ENCODE measurements at regions not wholly inside any gene's neighbourhood (a gene's known extent, or its start where the extent isn't known, plus 50 kb on each side); places are given as distances from the start of the nearest gene placed in this dataset.
A peak's percentile ranks its signal among the peaks of the same experiment; 100 is the strongest.
"Not testable (repeated sequence)": the region's sequence is repeated elsewhere in the genome, so short reads cannot be mapped to it uniquely, and the experiment has no call there.

GRCh38 chr11:25793637-25794036, 538.3 kb upstream of the ANO3 start:
- DNase-seq (ENCODE audit: low spot score), result no peak
- in situ Hi-C loops (cut with HindIII; ENCODE audit: low sequenced_read_pairs), result no loop called here

- in situ Hi-C loops (cut with HindIII; ENCODE audit: low sequenced_read_pairs), result no loop called here
- DNase-seq (ENCODE audit: low spot score), result no peak
Measured at GRCh38 chr11:25794804-25795203, 537.1 kb upstream of the ANO3 start.

DNA sequence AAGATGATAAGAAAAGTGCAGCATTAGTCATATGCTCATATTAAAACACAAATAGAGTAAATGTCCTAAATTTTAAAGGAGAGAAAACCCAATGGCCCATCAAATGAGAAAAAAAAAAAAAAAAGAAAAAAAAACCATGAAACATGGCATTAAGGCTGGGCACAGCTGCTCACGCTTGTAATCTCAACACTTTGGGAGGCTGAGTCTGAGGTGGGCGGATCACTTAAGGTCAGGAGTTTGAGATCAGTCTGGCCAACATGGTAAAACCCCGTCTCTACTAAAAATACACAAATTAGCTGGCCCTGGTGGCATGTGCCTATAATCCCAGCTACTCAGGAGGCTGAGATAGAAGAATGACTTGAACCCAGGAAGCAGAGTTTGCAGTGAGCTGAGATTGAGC, 515.5 kb upstream of the ANO3 start:
- DNase-seq (ENCODE audit: low spot score), result no peak
- in situ Hi-C loops (cut with HindIII; ENCODE audit: low sequenced_read_pairs), result no loop called here

DNA sequence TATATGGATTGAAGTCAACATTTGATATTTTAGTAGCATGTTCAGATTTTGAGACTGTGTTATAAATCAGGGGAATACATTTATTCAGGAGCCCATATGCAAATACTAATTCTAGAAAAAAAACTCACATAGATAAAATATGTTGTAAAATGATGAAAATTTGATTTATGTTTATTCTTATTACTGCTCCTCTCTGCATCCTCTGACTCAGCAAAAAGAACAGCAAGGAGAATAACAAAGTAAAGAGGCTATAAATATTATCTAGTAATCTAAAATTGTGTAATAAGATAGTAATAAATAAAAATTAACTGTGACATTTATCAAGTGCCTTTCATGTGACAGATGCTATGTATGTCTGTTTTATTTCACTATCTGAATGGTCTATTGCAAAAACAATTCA, 507.2 kb upstream of the ANO3 start:
- in situ Hi-C loops (cut with HindIII; ENCODE audit: low sequenced_read_pairs), result no loop called here
- no peak for DNase-seq (ENCODE audit: low spot score)

- DNase-seq (ENCODE audit: low spot score); in situ Hi-C loops (cut with HindIII; ENCODE audit: low sequenced_read_pairs): not testable (repeated sequence)
Measured at GRCh38 chr11:25831485-25831884, 500.4 kb upstream of the ANO3 start.

DNA sequence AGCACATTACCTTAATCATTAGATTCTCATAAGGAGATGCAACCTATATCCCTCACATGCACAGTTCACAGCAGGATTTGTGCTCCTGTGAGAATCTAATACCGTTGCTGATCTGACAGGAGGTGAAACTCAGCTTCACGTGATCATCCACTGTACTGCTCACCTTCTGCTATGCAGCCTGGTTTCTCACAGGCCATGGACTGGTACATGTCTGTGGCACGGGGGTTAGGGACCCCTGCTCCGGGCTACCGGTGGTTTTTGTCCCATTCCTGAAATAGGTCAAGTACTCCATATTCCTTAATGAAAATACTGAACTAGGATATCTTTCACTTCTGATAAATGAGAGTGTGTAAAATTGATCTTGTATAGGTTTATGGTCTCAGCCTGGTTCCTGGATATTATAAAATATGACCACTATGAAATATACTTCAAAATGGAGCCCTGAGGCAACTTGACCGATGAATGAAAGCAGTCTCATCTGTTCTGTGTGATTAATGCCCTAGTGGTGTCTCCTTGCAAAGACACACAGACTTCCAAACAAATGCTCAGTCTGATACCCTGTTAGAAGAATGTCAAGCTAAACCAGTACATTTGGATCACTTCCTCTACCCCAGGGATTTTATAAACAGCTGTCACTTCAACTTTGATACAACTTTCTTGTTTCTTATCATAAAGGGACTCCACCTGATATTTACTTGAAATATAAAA, 492.9 kb upstream of the ANO3 start:
- in situ Hi-C loops (cut with HindIII; ENCODE audit: low sequenced_read_pairs), result no loop called here

DNA sequence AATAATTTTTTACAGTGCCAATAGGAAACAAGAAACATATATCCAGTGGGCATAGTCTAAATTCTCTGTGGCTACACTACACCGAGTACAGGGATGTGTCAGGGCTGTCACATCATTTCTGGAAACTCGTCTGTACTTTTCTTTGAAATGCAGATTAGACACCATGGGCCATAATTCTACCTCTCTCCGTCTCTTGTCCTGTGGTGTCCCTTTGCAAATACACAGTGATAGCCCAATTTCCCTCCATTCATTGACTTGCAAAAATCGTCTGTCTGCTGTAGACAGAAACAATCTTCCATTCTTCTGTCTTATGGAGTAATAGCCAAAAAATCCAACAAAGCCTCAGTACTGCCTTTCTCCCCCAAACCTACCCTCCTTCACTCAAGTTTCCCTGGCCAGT, 487.1 kb upstream of the ANO3 start:
- in situ Hi-C loops (cut with HindIII; ENCODE audit: low sequenced_read_pairs), result no loop called here

More for the DNA sequence above, 492.9 kb upstream of the ANO3 start:
- no peak for DNase-seq (ENCODE audit: low spot score)

DNA sequence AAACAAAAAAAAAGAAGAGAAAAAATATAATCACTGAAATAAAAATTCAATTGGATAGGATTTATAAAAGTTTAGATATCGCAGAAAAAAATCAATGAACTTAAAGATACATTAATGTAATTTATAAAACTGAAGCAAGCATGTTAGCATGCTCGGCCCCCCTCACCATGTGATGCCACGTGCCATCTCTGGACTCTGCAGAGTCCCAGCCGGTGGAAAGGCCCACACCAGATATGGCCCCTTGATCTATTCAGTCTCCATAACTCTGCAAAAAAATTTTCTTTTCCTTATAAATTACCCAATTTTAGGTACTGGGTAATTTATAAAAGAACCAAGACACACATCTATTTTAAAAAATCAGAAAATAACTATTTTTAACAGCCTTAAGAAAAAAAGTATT, 476.0 kb upstream of the ANO3 start:
- no peak for DNase-seq (ENCODE audit: low spot score)
- in situ Hi-C loops (cut with HindIII; ENCODE audit: low sequenced_read_pairs), result no loop called here

More for the DNA sequence above, 487.1 kb upstream of the ANO3 start:
- DNase-seq (ENCODE audit: low spot score), result no peak

- DNase-seq (ENCODE audit: low spot score), result no peak
- in situ Hi-C loops (cut with HindIII; ENCODE audit: low sequenced_read_pairs), result no loop called here
Measured at GRCh38 chr11:25859776-25860175, 472.2 kb upstream of the ANO3 start.

DNA sequence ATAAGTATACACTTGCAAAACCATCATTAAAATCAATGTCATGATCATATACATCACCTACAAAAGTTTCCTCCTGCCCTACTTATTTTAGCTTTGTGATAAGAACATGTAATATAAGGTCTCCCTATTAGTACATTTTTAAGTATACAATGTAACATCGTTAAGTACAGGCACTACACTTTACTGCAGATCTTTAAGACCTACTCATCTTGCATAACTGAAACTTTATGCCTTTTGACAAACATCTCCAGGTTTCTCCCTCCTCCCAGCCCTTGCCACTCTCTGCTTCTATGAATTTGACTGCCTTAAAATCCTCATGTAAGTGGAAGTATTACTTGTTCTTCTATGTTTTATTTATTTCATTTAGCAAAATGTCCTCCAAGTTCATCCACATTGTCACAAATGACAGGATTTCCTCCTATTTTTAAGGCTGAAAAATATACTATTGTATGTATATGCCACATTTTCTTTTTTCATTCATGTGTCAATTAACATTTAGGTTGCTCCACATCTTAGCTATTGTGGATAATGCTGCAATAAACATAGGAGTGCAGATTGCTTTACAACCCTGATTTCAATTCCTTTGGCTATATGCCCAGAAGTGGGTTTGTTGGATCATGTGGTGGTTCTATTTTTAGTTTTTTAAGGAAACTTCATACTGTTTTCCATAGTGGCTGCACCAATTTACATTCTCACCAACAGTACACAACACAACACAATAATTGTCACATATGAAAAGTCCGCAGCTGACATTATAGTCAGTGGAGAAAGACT, 471.1 kb upstream of the ANO3 start:
- DNase-seq (ENCODE audit: low spot score), result peak; percentile 6
- in situ Hi-C loops (cut with HindIII; ENCODE audit: low sequenced_read_pairs), result no loop called here

DNA sequence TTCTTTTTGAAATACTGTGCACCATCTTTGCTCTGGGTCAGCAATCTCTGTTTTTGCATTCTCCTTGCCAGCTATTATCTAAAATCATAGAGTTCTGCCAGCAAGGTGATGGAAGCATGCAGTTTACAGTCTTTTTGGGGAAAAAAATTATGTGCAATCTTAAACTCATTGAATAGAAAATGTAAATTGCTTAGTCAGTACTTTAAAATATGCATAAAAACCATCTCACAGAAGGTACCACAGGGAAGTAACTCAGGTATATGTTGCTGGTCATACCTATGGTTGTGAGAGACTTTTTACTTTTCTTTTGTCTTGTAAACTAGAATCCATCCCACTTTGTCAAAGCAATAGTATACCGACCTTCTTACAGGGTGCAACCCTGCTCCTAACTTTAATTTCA, 469.8 kb upstream of the ANO3 start:
- in situ Hi-C loops (cut with HindIII; ENCODE audit: low sequenced_read_pairs), result no loop called here
- DNase-seq (ENCODE audit: low spot score), result no peak

GRCh38 chr11:25863986-25864385, 467.9 kb upstream of the ANO3 start:
- in situ Hi-C loops (cut with HindIII; ENCODE audit: low sequenced_read_pairs), result no loop called here
- DNase-seq (ENCODE audit: low spot score), result no peak

GRCh38 chr11:25876456-25876965, 455.4 kb upstream of the ANO3 start:
- no peak for DNase-seq (ENCODE audit: low spot score)
- in situ Hi-C loops (cut with HindIII; ENCODE audit: low sequenced_read_pairs), result no loop called here

DNA sequence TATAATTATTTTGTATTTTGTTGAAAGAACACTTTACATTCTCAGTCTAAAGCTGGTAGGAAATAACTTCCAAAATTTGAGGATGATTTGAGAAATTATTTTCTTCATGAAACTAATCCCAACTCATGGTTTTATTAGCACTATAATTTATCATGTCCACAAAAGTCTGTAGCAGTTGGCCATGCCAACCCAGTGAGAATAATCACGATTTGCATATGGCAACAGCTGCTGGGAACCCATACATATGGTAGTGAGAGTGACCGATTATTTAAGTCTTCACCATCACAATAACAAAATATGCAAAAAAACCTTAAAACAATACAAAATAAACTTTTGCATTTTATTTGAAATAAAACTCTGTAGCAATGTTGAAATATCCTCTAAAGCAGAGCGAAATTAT, 445.9 kb upstream of the ANO3 start:
- in situ Hi-C loops (cut with HindIII; ENCODE audit: low sequenced_read_pairs), result no loop called here
- DNase-seq (ENCODE audit: low spot score), result no peak

DNA sequence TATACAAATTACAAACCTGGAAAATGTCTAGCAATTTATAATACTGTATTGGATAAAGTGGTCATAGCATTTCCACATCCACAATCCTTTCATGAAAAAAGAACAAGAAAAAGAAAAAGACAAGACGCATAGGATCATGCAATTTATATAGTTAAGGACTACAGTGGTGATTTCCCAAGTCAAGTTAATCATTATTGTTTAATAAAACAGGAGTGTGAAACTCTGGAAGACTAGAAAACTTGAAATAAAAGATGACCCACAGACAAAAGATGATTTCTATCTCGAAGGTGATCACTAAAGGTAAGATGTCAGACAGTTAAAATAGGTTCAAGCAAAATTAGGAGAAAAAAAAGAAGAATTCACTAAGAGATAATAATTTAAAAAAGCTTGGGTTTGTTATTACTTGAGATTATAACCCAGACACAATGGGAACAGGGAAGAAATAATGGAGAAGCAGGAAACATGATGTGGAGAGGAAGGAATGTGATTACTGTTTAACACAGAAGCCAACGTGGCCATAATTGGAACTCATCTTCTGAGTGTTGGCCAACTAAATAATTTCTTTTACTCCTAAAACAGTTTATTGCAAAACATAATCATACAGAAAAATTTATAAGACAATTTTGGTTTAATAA, 441.2 kb upstream of the ANO3 start:
- in situ Hi-C loops (cut with HindIII; ENCODE audit: low sequenced_read_pairs), result no loop called here
- DNase-seq (ENCODE audit: low spot score), result no peak

DNA sequence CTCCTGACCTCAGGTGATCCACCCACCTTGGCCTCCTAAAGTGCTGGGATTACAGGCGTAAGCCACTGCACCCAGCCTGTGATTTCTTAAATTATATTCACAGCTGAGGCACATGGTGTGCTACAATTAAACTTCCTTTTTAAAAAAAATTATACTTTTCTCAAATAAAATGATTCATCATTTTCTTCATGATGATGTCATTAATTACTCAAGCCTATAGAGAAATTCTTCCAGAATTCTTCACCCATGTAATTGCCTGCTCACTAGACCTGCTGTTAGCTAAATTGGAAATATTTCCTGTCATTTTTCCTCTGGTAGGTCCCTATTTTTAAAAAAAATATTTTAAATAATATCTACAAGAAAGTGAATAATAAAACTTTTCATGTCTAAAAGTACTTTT, 440.0 kb upstream of the ANO3 start:
- no peak for DNase-seq (ENCODE audit: low spot score)
- in situ Hi-C loops (cut with HindIII; ENCODE audit: low sequenced_read_pairs), result no loop called here

GRCh38 chr11:25899617-25900160, 432.2 kb upstream of the ANO3 start:
- in situ Hi-C loops (cut with HindIII; ENCODE audit: low sequenced_read_pairs), result no loop called here
- no peak for DNase-seq (ENCODE audit: low spot score)

DNA sequence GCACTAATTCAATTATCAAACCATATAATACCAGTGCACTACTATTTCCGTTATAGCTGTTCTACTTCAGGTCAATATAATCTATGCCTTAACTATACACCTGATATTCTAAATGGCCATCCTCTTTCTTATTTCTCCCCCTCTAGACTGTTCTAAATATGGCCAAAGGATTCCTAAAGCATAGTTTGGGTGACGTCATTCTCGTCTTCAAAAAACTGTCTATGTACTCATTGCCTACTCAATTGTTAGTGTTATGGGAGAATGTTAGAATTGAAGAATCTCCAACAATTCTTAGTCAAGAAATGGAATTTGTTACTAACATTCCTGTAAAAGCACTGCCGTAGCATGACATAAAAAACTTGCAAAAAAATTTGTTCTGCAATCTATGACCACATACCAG, 431.1 kb upstream of the ANO3 start:
- in situ Hi-C loops (cut with HindIII; ENCODE audit: low sequenced_read_pairs), result no loop called here
- no peak for DNase-seq (ENCODE audit: low spot score)

DNA sequence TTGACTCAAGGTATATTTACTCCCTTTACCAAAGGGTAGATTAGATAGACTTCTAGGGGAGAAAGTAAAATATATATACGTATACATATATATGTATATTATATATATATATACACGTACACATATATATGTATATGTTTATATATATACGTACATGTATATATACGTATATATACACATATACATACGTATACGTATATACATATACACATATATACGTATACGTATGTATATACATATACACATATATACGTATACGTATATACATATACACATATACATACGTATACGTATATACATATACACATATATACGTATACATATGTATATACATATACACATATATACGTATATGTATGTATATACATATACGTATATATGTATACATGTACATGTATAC, 430.5 kb upstream of the ANO3 start:
- in situ Hi-C loops (cut with HindIII; ENCODE audit: low sequenced_read_pairs), result no loop called here

GRCh38 chr11:25902476-25902875, 429.5 kb upstream of the ANO3 start:
- in situ Hi-C loops (cut with HindIII; ENCODE audit: low sequenced_read_pairs), result no loop called here
- DNase-seq (ENCODE audit: low spot score), result no peak

More for the DNA sequence above, 430.5 kb upstream of the ANO3 start:
- DNase-seq (ENCODE audit: low spot score), result no peak
